H1 (cell line): ENCODE measurements at regions not wholly inside any gene's neighbourhood (a gene's known extent, or its start where the extent isn't known, plus 50 kb on each side); places are given as distances from the start of the nearest gene placed in this dataset.
"Not testable (repeated sequence)": the region's sequence is repeated elsewhere in the genome, so short reads cannot be mapped to it uniquely, and the experiment has no call there.

Experiments used
- CTCF ChIA-PET: fragments of 300-600 bp; sonication (Branson Sonifier 250); formaldehyde crosslinking; loops from one replicate; lab custom pipeline; 2021; ENCODE audit not compliant: partially characterized antibody; lab: Charles Lee
- POLR2A ChIA-PET: fragments of 300-600 bp; sonication (Branson Sonifier 250); formaldehyde crosslinking; loops from one replicate; lab custom pipeline; 2021; ENCODE audit warnings: inconsistent platforms; ENCODE audit not compliant: partially characterized antibody; lab: Charles Lee
- DNase-seq, 2 experiments: peaks; one replicate each; pipeline versions ENCODE4 v3.0.0 to v3.0.0-alpha.2; 2010 to 2022; ENCODE audit warnings: low spot score in 2 of 2, low read depth in 1 of 2, mixed read lengths in 1 of 2
- FAIRE-seq: peaks from 2 replicates; lab custom pipeline; 2011; peaks lifted over from hg19 to GRCh38; lab: Jason Lieb, UNC
- H2AFZ ChIP-seq: 2 replicates; pipeline ENCODE4 v1.8.1; 2012; ENCODE audit warnings: low read length, inconsistent platforms
- H2AK5ac ChIP-seq: 2 replicates; pipeline ENCODE4 v1.6.1; 2013; ENCODE audit warnings: low read depth, low read length
- H2BK120ac ChIP-seq: replicated peaks from 2 replicates; pipeline ENCODE3; 2013; ENCODE audit warnings: low read depth, low read length, inconsistent platforms
- H2BK12ac ChIP-seq: 2 replicates; pipeline ENCODE4 v1.6.1; 2013; ENCODE audit warnings: low read depth, low read length
- H2BK15ac ChIP-seq: 2 replicates; pipeline ENCODE4 v1.6.1; 2013; ENCODE audit warnings: low read length
- H2BK20ac ChIP-seq: 2 replicates; pipeline ENCODE4 v1.6.1; 2013; ENCODE audit warnings: low read length
- H2BK5ac ChIP-seq: 2 replicates; pipeline ENCODE4 v1.6.1; 2013; ENCODE audit warnings: low read depth, low read length
- H3K14ac ChIP-seq: 2 replicates; pipeline ENCODE4 v1.6.1; 2013; ENCODE audit warnings: inconsistent platforms; ENCODE audit not compliant: insufficient read length
- H3K18ac ChIP-seq: 2 replicates; pipeline ENCODE4 v1.6.1; 2013; ENCODE audit warnings: low read length; ENCODE audit errors: extremely low read depth
- H3K23ac ChIP-seq: 2 replicates; pipeline ENCODE4 v1.6.1; 2013; ENCODE audit warnings: inconsistent platforms; ENCODE audit not compliant: insufficient read length
- H3K23me2 ChIP-seq: 2 replicates; pipeline ENCODE4 v1.6.1; 2013; ENCODE audit warnings: low read depth, low read length
- H3K27ac ChIP-seq: 2 replicates; pipeline ENCODE4 v1.6.1; 2011; ENCODE audit warnings: low read depth, low read length, inconsistent platforms
- H3K27me3 ChIP-seq, 4 experiments: replicated peaks in 1 of 4; 1 replicate in 1 of 4; 2 replicates in 3 of 4; pipeline versions ENCODE4 v1.6.1 to v1.8.1; 2011 to 2013; ENCODE audit warnings: low read length in 3 of 4, mild to moderate bottlenecking in 3 of 4, inconsistent platforms in 2 of 4, mixed read lengths in 2 of 4, moderate library complexity in 1 of 4; ENCODE audit not compliant: control insufficient read depth in 3 of 4, insufficient read depth in 3 of 4; ENCODE audit errors: extremely low read depth in 1 of 4
- H3K36me3 ChIP-seq, 4 experiments: 2 replicates each; pipeline versions ENCODE4 v1.6.1 to v1.8.1; 2011 to 2013; ENCODE audit warnings: mild to moderate bottlenecking in 4 of 4, low read length in 3 of 4, moderate library complexity in 2 of 4, control low read depth in 1 of 4, inconsistent platforms in 1 of 4; ENCODE audit not compliant: insufficient read depth in 4 of 4, control insufficient read depth in 2 of 4
- H3K4ac ChIP-seq: replicated peaks from 2 replicates; pipeline ENCODE3; 2013; ENCODE audit warnings: low read length, low read depth, mixed read lengths, inconsistent platforms; ENCODE audit not compliant: insufficient read length
- H3K4me1 ChIP-seq, 4 experiments: replicated peaks in 1 of 4; 1 replicate in 1 of 4; 2 replicates in 3 of 4; pipeline versions ENCODE4 v1.6.1 to v1.8.1; 2011 to 2013; ENCODE audit warnings: low read length in 3 of 4, inconsistent platforms in 2 of 4, mixed read lengths in 1 of 4; ENCODE audit not compliant: insufficient read depth in 4 of 4, control insufficient read depth in 3 of 4
- H3K4me2 ChIP-seq, 2 experiments: 2 replicates each; pipeline versions ENCODE4 v1.6.1 to v1.8.1; 2011 to 2013; ENCODE audit warnings: low read depth in 2 of 2, low read length in 2 of 2, control low read depth in 1 of 2, inconsistent platforms in 1 of 2, mild to moderate bottlenecking in 1 of 2; ENCODE audit not compliant: insufficient read depth in 1 of 2
- H3K4me3 ChIP-seq, 4 experiments: fragments of 200-600, 300-600 bp in 1 of 4; sonication (generic), shearing (Covaris generic), sonication (Bioruptor Twin) in 1 of 4; 2 replicates each; pipeline versions ENCODE4 v1.5.1 to v1.8.1; 2011 to 2016; ENCODE audit warnings: low read length in 4 of 4, low read depth in 3 of 4, control low read depth in 2 of 4, inconsistent platforms in 2 of 4, mild to moderate bottlenecking in 2 of 4, mixed read lengths in 1 of 4, moderate library complexity in 1 of 4; ENCODE audit not compliant: insufficient read depth in 2 of 4; ENCODE audit errors: extremely low read depth in 1 of 4
- H3K56ac ChIP-seq: replicated peaks from 2 replicates; pipeline ENCODE3; 2013; ENCODE audit warnings: low read depth, mild to moderate bottlenecking, mixed read lengths, low read length, inconsistent platforms; ENCODE audit not compliant: insufficient read length
- H3K79me1 ChIP-seq: 2 replicates; pipeline ENCODE4 v1.6.1; 2013; ENCODE audit warnings: low read depth, low read length, control low read depth
- H3K79me2 ChIP-seq, 2 experiments: 2 replicates each; pipeline versions ENCODE4 v1.6.1 to v1.8.1; 2012 to 2013; ENCODE audit warnings: low read length in 2 of 2, mild to moderate bottlenecking in 2 of 2, inconsistent platforms in 1 of 2; ENCODE audit not compliant: insufficient read depth in 2 of 2, control insufficient read depth in 1 of 2
- H3K9ac ChIP-seq, 4 experiments: replicated peaks in 1 of 4; 1 replicate in 1 of 4; 2 replicates in 3 of 4; pipeline versions ENCODE4 v1.6.1 to v1.8.1; 2011 to 2013; ENCODE audit warnings: low read depth in 3 of 4, low read length in 3 of 4, control low read depth in 2 of 4, mild to moderate bottlenecking in 2 of 4, moderate library complexity in 2 of 4, inconsistent platforms in 1 of 4; ENCODE audit errors: extremely low read depth in 1 of 4
- H3K9me3 ChIP-seq, 2 experiments: 2 replicates each; pipeline versions ENCODE4 v1.6.1 to v1.8.1; 2012 to 2013; ENCODE audit warnings: mild to moderate bottlenecking in 2 of 2, moderate library complexity in 2 of 2, control low read depth in 1 of 2, inconsistent platforms in 1 of 2, low read depth in 1 of 2, low read length in 1 of 2, mixed read lengths in 1 of 2; ENCODE audit not compliant: insufficient read depth in 2 of 2
- H4K20me1 ChIP-seq, 2 experiments: replicated peaks in 1 of 2; 2 replicates each; pipeline versions ENCODE3 to v1.8.1; 2011 to 2013; ENCODE audit warnings: inconsistent platforms in 2 of 2, low read length in 2 of 2, mild to moderate bottlenecking in 1 of 2; ENCODE audit not compliant: insufficient read depth in 2 of 2, control insufficient read depth in 1 of 2
- H4K5ac ChIP-seq: 2 replicates; pipeline ENCODE4 v1.6.1; 2013; ENCODE audit warnings: low read length, low read depth, mixed read lengths, inconsistent platforms; ENCODE audit not compliant: insufficient read length
- H4K8ac ChIP-seq: 2 replicates; pipeline ENCODE4 v1.8.0; 2013; ENCODE audit warnings: mild to moderate bottlenecking, moderate library complexity, low read length, inconsistent platforms; ENCODE audit not compliant: insufficient read depth; ENCODE audit errors: extremely low read depth
- H4K91ac ChIP-seq: replicated peaks from 2 replicates; pipeline ENCODE3; 2013; ENCODE audit warnings: low read length, mixed read lengths, inconsistent platforms; ENCODE audit not compliant: insufficient read length
- WGBS, 2 experiments: shearing (Covaris generic) in 1 of 2; methylation state at CpG; one replicate each; pipeline versions ENCODE4 v1.1.6 to v1.1.7; 2013 to 2015; ENCODE audit warnings: low lambda C conversion rate in 2 of 2, mixed read lengths in 2 of 2, inconsistent platforms in 1 of 2, low coverage in 1 of 2, missing lambda C conversion rate in 1 of 2; ENCODE audit not compliant: insufficient replicate concordance in 2 of 2, insufficient coverage in 1 of 2, insufficient read length in 1 of 2; ENCODE audit errors: extremely low coverage in 1 of 2, missing lambda C conversion rate in 1 of 2; 5-methylcytosine and 5-hydroxymethylcytosine counted together

- DNase-seq, H3K27me3 ChIP-seq, H2BK12ac ChIP-seq, H2BK20ac ChIP-seq, H3K36me3 ChIP-seq, POLR2A ChIA-PET, H3K79me1 ChIP-seq, H3K4me3 ChIP-seq, H4K20me1 ChIP-seq, H2BK5ac ChIP-seq, H3K18ac ChIP-seq, H2BK120ac ChIP-seq, H3K79me2 ChIP-seq, H3K4ac ChIP-seq, H2AK5ac ChIP-seq, H3K4me1 ChIP-seq, H2BK15ac ChIP-seq, FAIRE-seq, H3K9ac ChIP-seq, H3K14ac ChIP-seq, H4K8ac ChIP-seq, H3K23me2 ChIP-seq, H2AFZ ChIP-seq, H3K23ac ChIP-seq, H4K5ac ChIP-seq, H3K4me2 ChIP-seq, H4K91ac ChIP-seq, H3K9me3 ChIP-seq, H3K56ac ChIP-seq, H3K27ac ChIP-seq: not testable (repeated sequence)
- WGBS, 2 experiments = 98% methylated on average over 24 of the region's 25 CpGs; no CpG with 5 or more reads in 1 of the 2 experiments
- CTCF ChIA-PET = interaction anchor here (1.4 kb wide), 1 partner anchor 48 kb away, joined by 3 read pairs; no protein-coding TSS in a partner anchor
These were observed 178.7 kb upstream of the PKP2 start for GRCh38 chr12:33075130-33075766.
